Esophagus muscularis mucosa (tissue), 4 donors: ENCODE measurements at regions not wholly inside any gene's neighbourhood (a gene's known extent, or its start where the extent isn't known, plus 50 kb on each side); places are given as distances from the start of the nearest gene placed in this dataset.
A peak's percentile ranks its signal among the peaks of the same experiment; 100 is the strongest.

Experiments used
- DNase-seq: peaks from one replicate; pipeline ENCODE4 v3.0.0-alpha.2; 2017; ENCODE audit errors: extremely low spot score
- H3K27ac ChIP-seq, 4 donors: fragments of 200-600 bp; sonication (generic); replicated peaks in 1 of 4; 1 replicate in 3 of 4; 2 replicates in 1 of 4; pipeline ENCODE4 v1.5.1; 2016 to 2019; ENCODE audit warnings: mild to moderate bottlenecking in 1 of 4
- H3K27me3 ChIP-seq, 4 donors: fragments of 200-600 bp; sonication (generic); one replicate each; pipeline versions ENCODE4 v1.5.1 to v1.6.0; 2016 to 2019
- H3K36me3 ChIP-seq, 4 donors: fragments of 200-600 bp; sonication (generic); one replicate each; pipeline ENCODE4 v1.5.1; 2016 to 2019
- H3K4me1 ChIP-seq, 4 donors: fragments of 200-600 bp; sonication (generic); one replicate each; pipeline ENCODE4 v1.5.1; 2016 to 2019
- H3K4me3 ChIP-seq, 4 donors: fragments of 200-600 bp; sonication (generic); 1 replicate in 2 of 4; 2 replicates in 2 of 4; pipeline ENCODE4 v1.5.1; 2016 to 2019; ENCODE audit warnings: mild to moderate bottlenecking in 4 of 4, moderate library complexity in 1 of 4
- H3K9me3 ChIP-seq, 4 donors: fragments of 200-600 bp; sonication (generic); 1 replicate in 3 of 4; 2 replicates in 1 of 4; pipeline ENCODE4 v1.5.1; 2016 to 2019
- CTCF ChIP-seq, 3 experiments: fragments of 200-600 bp in 2 of 3; fragments of 450-650 bp in 1 of 3; sonication (generic) in 2 of 3; IDR thresholded peaks; one replicate each; pipeline ENCODE4 v1.5.1; 2017 to 2019; ENCODE audit warnings: antibody characterized with exemption in 3 of 3, mild to moderate bottlenecking in 2 of 3, moderate library complexity in 1 of 3
- EP300 ChIP-seq: sonication (generic); formaldehyde crosslinking; IDR thresholded peaks from one replicate; pipeline ENCODE4 v1.6.1; 2017; ENCODE audit warnings: antibody characterized with exemption
- POLR2A ChIP-seq: fragments of 450-650 bp; IDR thresholded peaks from one replicate; pipeline ENCODE4 v1.6.1; 2017; ENCODE audit warnings: antibody characterized with exemption, moderate library complexity, mild to moderate bottlenecking, low read depth
- POLR2AphosphoS5 ChIP-seq, 2 donors: sonication (generic); formaldehyde crosslinking; IDR thresholded peaks; one replicate each; pipeline ENCODE4 v1.6.1; 2017; ENCODE audit warnings: antibody characterized with exemption in 2 of 2
- WGBS: methylation state at CpG from one replicate; pipeline ENCODE4 v1.1.5; 2018; 5-methylcytosine and 5-hydroxymethylcytosine counted together
- intact Hi-C: fragments of 100-400 bp; cut with DNase I; formaldehyde crosslinking; loops from one replicate; pipeline ENCODE4 v1.15.1; 2023

- Histone ChIP-seq H3K4me3 (no peak overlapping the region), H3K9me3 (no peaks in the 10 kb centered on the region), H3K27ac (no peak overlapping the region), H3K36me3 (no peaks in the 10 kb centered on the region), H3K27me3 (no peaks in the 10 kb centered on the region), H3K4me1 (peaks cover 21 to 65% (median 28%) of the 10 kb centered on the region in 4 donors)
- intact Hi-C loops: loop anchor here (10.0 kb wide), 2 partner anchors 259 to 469 kb away; partner anchors contain the start of gene TRIB2
- WGBS: 58% methylated on average over 2 of the region's 2 CpGs
- DNase-seq: no peak
- TF ChIP-seq POLR2A: no peak
- no peak for TF ChIP-seq POLR2AphosphoS5 (IDR thresholded peaks at IDR 0.05)
- no peak for TF ChIP-seq CTCF (IDR thresholded peaks at IDR 0.05)
- no peak for TF ChIP-seq EP300
Measured at GRCh38 chr2:12455661-12456060, 261.1 kb upstream of the TRIB2 start.

GRCh38 chr2:12456293-12457106 lies 260.2 kb upstream of the TRIB2 start:
- peaks cover 21 to 62% (median 26%) of the 10 kb centered on the region in 4 donors for H3K4me1 ChIP-seq
- TF ChIP-seq POLR2A (no peak), EP300 (peak; percentile 51), POLR2AphosphoS5 (IDR thresholded peaks at IDR 0.05) (peak; percentile 68 to 90), CTCF (IDR thresholded peaks at IDR 0.05) (peak in 1 of 3 experiments; percentile 10)
- DNase-seq: peak; percentile 97
- intact Hi-C loops: loop anchor here (10.0 kb wide), 2 partner anchors 258 to 468 kb away; partner anchors contain the start of gene TRIB2
- no peaks in the 10 kb centered on the region for H3K36me3 ChIP-seq
- H3K4me3 ChIP-seq: peak overlapping the region in 3 of 4 donors; percentile 5 to 28 (median 18)
- no peaks in the 10 kb centered on the region for H3K9me3 ChIP-seq
- 40% methylated on average over 7 of the region's 7 CpGs for WGBS
- H3K27ac ChIP-seq: peak overlapping the region; percentile 67 to 78 (median 76)
- no peaks in the 10 kb centered on the region for H3K27me3 ChIP-seq

GRCh38 chr2:12457831-12458230 lies 258.9 kb upstream of the TRIB2 start:
- TF ChIP-seq POLR2AphosphoS5 (IDR thresholded peaks at IDR 0.05) (no peak), POLR2A (no peak), CTCF (IDR thresholded peaks at IDR 0.05) (no peak), EP300 (no peak)
- WGBS: 76% methylated on average over 3 of the region's 3 CpGs
- no peaks in the 10 kb centered on the region for H3K9me3 ChIP-seq
- intact Hi-C loops: loop anchor here (10.0 kb wide), 2 partner anchors 257 to 467 kb away; partner anchors contain the start of gene TRIB2
- no peak for DNase-seq
- no peaks in the 10 kb centered on the region for H3K36me3 ChIP-seq
- H3K27me3 ChIP-seq: no peaks in the 10 kb centered on the region
- peak overlapping the region in 3 of 4 donors; percentile 28 to 78 (median 76) for H3K27ac ChIP-seq
- no peak overlapping the region for H3K4me3 ChIP-seq
- H3K4me1 ChIP-seq: peaks cover 10 to 49% (median 19%) of the 10 kb centered on the region in 4 donors

- no peak for DNase-seq
- H3K27ac ChIP-seq: no peak overlapping the region
- no peaks in the 10 kb centered on the region for H3K9me3 ChIP-seq
- intact Hi-C loops: no loop called here
- H3K4me1 ChIP-seq: peaks cover 0 to 28% (median 3%) of the 10 kb centered on the region in 4 donors
- 76% methylated on average over 5 of the region's 5 CpGs for WGBS
- H3K27me3 ChIP-seq: no peaks in the 10 kb centered on the region
- TF ChIP-seq CTCF (IDR thresholded peaks at IDR 0.05): no peak
- no peak for TF ChIP-seq POLR2A
- no peak for TF ChIP-seq POLR2AphosphoS5 (IDR thresholded peaks at IDR 0.05)
- no peak overlapping the region for H3K4me3 ChIP-seq
- H3K36me3 ChIP-seq: no peaks in the 10 kb centered on the region
Measured at GRCh38 chr2:12463189-12463588, 253.5 kb upstream of the TRIB2 start.
